ENCODE measurements at regions not wholly inside any gene's neighbourhood (a gene's known extent, or its start where the extent isn't known, plus 50 kb on each side); places are given as distances from the start of the nearest gene placed in this dataset.

DNA sequence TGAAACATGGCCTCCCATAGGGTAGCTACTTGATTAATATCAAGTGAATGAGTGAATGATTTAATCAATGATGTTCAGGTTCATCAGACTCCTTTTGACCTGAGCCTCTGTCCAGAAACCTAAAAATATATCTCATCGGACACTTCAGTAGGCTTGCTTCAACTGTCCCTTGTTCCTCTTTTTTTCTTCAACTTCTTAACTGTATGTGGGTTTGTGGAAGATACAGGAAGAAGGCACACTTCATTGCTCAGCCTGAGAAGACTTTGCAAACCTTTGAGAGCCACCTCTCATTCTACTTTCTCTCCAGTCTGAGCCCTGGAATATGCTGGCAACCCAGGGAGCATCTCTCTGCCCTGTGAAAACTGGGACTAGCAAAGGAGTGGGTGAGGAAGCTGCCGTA lies 557.0 kb downstream of the FGF9 start:
- Histone ChIP-seq H3K4me3 (no peak overlapping the region), H3K4me2 (no peak overlapping the region), H3K27me3 (ENCODE audit: insufficient read depth) (no peaks in the 10 kb centered on the region), H3K36me3 (ENCODE audit: insufficient read depth) (no peaks in the 10 kb centered on the region), H4K20me1 (replicated peaks; ENCODE audit: insufficient read depth) (no peaks in the 10 kb centered on the region), H3K4me1 (ENCODE audit: insufficient read depth) (no peaks in the 10 kb centered on the region), H3K9me2 (ENCODE audit: insufficient read depth) (0 out of 2 replicates have a peak, but pooled peaks cover 2% of the 10 kb centered on the region), H3F3A (replicated peaks; ENCODE audit: low read depth) (no peaks in the 10 kb centered on the region), H2AFZ (no peak overlapping the region), H3K79me2 (replicated peaks; ENCODE audit: insufficient read depth) (no peaks in the 10 kb centered on the region), H3K27ac (ENCODE audit: low read depth) (no peak overlapping the region)
- H3K4me3 Mint-ChIP-seq, result no peak overlapping the region
- H3K4me1 Mint-ChIP-seq, result peaks cover 4% of the 10 kb centered on the region
- H3K27ac Mint-ChIP-seq, result no peak overlapping the region
- TF ChIP-seq EZH2phosphoT487 (IDR thresholded peaks at IDR 0.05; ENCODE audit: unreplicated experiment) (no peak), REST (IDR thresholded peaks at IDR 0.05; ENCODE audit: unreplicated experiment) (no peak), NANOG (IDR thresholded peaks at IDR 0.05; ENCODE audit: borderline replicate concordance) (no peak), POLR2AphosphoS5 (IDR thresholded peaks at IDR 0.05; ENCODE audit: low read depth) (no peak)
- TF ChIP-seq, protein P1, sequence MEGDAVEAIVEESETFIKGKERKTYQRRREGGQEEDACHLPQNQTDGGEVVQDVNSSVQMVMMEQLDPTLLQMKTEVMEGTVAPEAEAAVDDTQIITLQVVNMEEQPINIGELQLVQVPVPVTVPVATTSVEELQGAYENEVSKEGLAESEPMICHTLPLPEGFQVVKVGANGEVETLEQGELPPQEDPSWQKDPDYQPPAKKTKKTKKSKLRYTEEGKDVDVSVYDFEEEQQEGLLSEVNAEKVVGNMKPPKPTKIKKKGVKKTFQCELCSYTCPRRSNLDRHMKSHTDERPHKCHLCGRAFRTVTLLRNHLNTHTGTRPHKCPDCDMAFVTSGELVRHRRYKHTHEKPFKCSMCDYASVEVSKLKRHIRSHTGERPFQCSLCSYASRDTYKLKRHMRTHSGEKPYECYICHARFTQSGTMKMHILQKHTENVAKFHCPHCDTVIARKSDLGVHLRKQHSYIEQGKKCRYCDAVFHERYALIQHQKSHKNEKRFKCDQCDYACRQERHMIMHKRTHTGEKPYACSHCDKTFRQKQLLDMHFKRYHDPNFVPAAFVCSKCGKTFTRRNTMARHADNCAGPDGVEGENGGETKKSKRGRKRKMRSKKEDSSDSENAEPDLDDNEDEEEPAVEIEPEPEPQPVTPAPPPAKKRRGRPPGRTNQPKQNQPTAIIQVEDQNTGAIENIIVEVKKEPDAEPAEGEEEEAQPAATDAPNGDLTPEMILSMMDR (conservative IDR thresholded peaks at IDR 0.05; ENCODE audit: low read depth in 2 of 2), result no peak
- H3K27me3 Mint-ChIP-seq (ENCODE audit: insufficient read depth, low read depth, poor library complexity), result peaks cover 2% of the 10 kb centered on the region
- no peaks in the 10 kb centered on the region for H3K9me3 Mint-ChIP-seq
- ATAC-seq (no peak), DNase-seq (ENCODE audit: low spot score) (no peak)
- no peaks in the 10 kb centered on the region for H3K36me3 Mint-ChIP-seq (ENCODE audit: low read depth)

DNA sequence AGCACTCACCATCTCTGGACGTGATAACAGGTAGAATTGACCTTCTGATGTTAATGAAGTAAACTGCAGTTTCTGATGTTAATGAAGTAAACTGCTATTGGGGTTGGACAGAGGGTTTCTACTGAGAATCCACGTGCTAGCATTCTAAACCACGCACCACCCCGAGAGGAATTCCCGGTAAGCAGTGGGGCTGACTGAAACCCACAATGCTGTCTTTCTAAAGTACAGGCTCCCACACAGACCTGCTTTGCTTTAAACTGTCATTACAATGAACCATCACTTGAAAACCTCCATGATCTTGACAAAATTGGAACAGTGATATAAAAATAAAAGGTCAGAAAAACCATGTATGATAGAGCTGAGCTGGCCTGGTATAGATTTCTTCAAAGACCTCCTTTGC lies 559.0 kb downstream of the FGF9 start:
- Mint-ChIP-seq H3K27ac (no peak overlapping the region), H3K27me3 (ENCODE audit: insufficient read depth, low read depth, poor library complexity) (peaks cover 2% of the 10 kb centered on the region), H3K9me3 (no peaks in the 10 kb centered on the region), H3K4me1 (peaks cover 3% of the 10 kb centered on the region), H3K36me3 (ENCODE audit: low read depth) (no peaks in the 10 kb centered on the region), H3K4me3 (no peak overlapping the region)
- Histone ChIP-seq H2AFZ (no peak overlapping the region), H3K4me1 (ENCODE audit: insufficient read depth) (peaks cover 5% of the 10 kb centered on the region; the same call in 1 of the 2 replicates), H3K27me3 (ENCODE audit: insufficient read depth) (no peaks in the 10 kb centered on the region), H4K20me1 (replicated peaks; ENCODE audit: insufficient read depth) (no peaks in the 10 kb centered on the region), H3K79me2 (replicated peaks; ENCODE audit: insufficient read depth) (no peaks in the 10 kb centered on the region), H3K9me2 (ENCODE audit: insufficient read depth) (0 out of 2 replicates have a peak, but pooled peaks cover 2% of the 10 kb centered on the region), H3K4me2 (no peak overlapping the region), H3K4me3 (no peak overlapping the region), H3F3A (replicated peaks; ENCODE audit: low read depth) (no peaks in the 10 kb centered on the region), H3K27ac (ENCODE audit: low read depth) (no peak overlapping the region), H3K36me3 (ENCODE audit: insufficient read depth) (no peaks in the 10 kb centered on the region)
- ATAC-seq, result no peak
- DNase-seq (ENCODE audit: low spot score), result no peak
- TF ChIP-seq, protein P1 (conservative IDR thresholded peaks at IDR 0.05; ENCODE audit: low read depth in 2 of 2), result no peak
- TF ChIP-seq ZNF331 (CRISPR knock-in tag; IDR thresholded peaks at IDR 0.05; ENCODE audit: low read depth), result no peak

All from GM23338 (cell line).